ENCODE measurements at regions not wholly inside any gene's neighbourhood (a gene's known extent, or its start where the extent isn't known, plus 50 kb on each side); places are given as distances from the start of the nearest gene placed in this dataset.
A peak's percentile ranks its signal among the peaks of the same experiment; 100 is the strongest.

DNA sequence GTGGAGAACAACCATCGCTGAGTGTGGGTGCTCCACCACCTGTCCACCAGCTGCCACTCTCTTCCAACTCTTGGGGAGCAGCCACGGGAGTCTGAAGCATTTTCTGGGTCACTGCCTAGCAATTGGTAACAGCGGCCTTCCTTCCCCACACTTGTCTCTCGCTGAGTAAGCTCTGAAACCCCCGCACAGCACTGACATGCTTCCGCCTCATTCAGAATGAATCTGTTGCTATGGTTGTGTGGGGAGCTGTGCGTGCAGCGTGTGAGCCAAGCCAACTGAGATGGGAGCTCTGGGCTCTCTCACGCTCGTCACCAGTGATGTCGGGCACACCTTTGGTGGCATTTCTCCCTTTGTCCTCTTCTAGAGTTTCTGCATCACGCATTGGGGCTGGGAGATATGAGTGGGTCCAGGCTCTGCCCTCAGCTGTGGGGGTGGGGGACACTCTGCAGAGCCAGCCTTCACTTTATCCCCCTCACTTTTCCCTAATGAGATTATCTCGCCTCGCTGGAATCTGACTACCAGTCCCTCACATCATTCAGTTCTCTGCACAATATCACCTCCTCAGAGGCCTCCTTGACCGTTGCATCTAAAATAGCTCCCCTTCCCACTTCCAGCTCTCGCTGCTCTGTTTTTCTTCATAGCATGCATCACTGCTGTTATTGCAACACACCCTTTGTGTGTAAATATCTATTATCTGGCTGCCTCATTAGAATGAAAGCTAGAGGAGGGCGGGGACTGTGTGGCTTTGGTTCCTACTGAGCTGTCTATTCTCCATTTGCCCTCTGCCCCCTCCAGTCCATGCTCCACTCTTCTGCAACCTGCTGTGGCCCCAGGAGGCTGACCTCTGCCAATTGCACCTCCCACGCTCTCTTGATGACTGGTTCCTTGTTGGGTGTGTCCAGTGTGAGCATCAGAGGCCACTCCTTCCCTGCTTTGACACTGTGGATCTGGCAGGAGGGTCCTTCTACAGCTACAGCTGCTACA is 569.9 kb upstream of the CADM1 start:
- DNase-seq (ENCODE audit: low spot score) = no peak

DNA sequence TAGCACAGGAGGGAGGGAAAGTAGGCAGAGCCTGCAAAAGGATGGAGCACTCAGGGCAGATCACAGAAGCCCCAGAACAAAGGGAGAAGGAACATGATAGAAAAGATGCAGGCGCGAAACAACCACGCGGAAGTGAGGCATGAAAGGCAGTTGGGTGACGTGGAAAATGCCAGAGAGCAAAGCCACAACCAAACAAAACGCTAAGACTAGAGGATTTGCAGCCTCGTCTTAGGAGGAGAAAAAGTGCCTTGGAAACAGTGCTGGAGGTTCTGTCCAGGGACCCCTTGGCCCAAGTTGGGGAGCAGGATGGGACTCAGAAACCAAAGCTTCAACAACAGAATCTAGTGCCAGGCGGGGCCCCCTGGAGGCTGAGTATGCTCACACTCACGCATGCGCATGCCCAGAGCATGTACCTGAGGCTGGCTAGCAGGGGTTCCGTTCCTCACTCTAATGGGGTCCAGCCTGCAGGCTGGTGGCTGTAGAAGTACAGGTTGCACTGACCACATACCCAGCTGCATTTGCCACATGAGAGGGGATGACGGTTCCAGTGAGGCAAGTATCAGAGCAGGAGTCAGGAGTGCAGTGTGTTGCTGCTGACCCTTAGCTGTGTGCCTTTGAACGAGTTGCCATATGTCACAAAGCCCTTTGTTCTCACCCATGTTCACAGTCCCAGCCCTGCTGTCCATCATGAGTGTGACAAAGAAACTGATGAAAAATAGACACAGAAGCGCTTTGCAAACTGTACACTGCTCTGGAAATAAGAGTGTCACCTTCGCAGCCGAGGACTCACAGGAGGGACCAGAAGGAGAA is 568.6 kb upstream of the CADM1 start:
- DNase-seq (ENCODE audit: low spot score) = no peak

GRCh38 chr11:116072133-116072532 is 567.9 kb upstream of the CADM1 start:
- DNase-seq (ENCODE audit: low spot score) = no peak

- no peak for DNase-seq (ENCODE audit: low spot score)
These were observed 567.0 kb upstream of the CADM1 start for GRCh38 chr11:116071241-116071640.

DNA sequence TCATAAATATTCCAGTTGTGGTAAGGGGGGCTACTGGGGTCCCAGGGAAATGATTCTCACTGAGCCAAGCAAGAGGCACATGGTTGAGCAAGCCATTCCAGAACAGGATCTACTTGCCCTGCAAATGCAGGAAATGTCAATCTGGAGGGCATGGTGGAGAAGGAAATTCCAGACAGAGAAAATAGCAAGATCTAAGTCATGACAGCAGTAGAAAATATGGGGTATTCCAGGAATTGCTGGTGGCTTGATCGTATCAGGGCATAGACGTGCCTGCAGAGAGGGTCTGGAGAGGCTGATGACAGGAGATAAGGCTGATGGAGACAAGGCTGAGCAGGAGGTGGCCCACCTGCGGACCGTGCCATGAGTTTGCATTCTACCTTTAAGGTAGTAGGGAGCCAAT is 566.3 kb upstream of the CADM1 start:
- DNase-seq (ENCODE audit: low spot score) = no peak

GRCh38 chr11:116066777-116067176 is 562.6 kb upstream of the CADM1 start:
- DNase-seq (ENCODE audit: low spot score) = no peak

DNA sequence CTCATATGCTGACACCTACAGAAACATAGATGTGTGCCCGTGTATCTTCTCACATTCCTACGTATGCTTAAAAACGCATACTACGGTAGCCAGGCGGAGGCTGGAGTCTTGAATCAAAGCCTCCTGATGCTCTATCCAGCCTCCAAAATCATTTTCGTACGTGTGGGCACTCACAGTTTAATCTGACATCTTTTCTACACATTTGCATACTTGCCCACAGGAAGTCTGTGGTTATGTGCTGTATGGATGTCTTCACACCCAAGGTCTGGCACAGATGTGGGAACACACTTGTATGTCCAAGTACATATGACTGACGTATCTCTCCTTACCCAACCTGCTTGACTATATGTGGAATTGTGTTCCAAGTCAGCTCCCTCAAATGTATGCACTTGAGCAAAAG is 561.8 kb upstream of the CADM1 start:
- no peak for DNase-seq (ENCODE audit: low spot score)

DNA sequence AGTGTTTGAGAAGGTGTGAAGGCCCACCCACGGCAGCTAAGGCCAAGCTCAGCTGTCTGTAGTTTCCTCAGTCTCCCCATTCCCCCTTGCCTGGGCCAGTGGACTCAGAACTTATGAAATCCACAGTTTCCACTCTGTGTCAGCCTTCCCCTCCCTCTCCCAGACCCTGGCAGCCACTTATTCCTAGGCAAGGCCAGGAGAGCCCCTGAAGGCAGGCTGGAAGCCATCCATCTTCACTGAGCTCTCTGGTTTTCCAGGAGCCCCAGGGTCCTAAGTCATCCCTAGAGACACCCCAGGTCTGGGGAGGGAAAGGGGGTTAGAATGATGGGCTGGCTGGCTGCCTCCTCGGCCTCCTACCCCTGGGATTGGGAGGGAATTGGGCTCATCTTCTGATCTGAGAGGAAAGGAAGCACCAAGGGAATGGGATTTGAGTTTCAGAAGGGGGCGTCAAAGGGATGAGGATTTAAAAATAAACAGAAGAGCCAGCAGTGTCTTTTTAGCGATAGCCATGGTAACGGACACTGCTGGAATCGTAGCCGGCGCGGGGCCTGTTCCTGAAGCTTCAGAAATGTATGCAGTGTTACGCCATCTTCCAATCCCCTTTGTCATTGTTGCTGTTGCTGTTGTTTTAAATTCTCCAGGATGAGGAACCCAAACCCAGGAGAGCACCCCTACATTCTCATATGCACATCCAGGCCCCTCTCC is 561.1 kb upstream of the CADM1 start:
- no peak for DNase-seq (ENCODE audit: low spot score)

DNA sequence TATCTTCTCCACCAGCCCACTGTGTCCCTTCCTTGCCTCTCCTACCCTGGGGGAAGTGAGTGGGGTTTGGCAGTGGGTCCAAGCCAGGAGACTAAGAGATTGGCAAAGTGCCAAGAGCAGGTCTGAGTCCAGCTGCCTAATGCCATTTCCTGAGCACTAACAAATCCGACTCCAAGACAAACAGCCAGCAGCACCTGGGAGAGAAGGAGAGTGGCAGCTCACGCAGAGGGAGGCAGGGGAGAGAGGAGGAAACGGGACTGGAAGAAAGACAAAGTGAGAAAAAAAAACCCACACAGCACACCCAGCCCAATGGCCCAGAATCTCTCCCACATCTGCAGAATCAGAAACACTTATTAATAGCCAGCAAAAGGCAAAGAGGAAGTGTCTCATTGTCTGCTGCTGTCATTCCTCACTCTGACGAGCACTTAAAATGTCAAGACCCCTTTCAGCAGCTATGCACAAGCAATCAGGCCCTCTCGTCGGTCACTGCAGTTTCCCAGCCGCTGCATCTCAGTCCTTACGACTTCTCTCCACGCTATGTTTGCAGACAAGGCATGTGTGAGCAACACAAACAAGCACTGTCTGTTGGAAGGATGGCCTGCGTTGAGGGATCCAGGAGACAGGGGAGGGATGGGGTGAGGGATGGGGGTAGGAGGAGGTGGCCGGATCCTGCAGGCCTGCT is 558.4 kb upstream of the CADM1 start:
- peak; percentile 31 for DNase-seq (ENCODE audit: low spot score)

GRCh38 chr11:116062129-116062489 is 557.9 kb upstream of the CADM1 start:
- DNase-seq (ENCODE audit: low spot score) = no peak

DNA sequence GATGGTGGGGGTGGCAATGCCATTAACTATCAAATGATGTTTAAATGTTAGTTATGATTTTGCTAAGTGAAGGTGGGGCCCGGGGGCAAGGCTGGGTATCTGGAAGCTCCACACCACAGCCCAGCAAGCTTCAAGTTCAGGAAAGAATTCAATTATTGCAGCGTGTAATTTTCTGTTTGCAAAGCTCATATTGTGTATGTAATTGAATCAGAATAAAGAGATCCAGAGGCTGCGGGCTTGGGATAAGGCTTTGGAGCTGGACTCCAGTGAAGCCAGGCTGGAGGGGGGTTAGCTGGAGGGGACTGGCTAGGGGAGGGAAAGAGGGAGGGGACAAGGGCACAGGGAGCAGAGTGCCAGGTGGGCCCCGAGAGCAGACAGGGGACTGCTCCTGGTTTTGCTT is 557.1 kb upstream of the CADM1 start:
- DNase-seq (ENCODE audit: low spot score) = no peak

DNA sequence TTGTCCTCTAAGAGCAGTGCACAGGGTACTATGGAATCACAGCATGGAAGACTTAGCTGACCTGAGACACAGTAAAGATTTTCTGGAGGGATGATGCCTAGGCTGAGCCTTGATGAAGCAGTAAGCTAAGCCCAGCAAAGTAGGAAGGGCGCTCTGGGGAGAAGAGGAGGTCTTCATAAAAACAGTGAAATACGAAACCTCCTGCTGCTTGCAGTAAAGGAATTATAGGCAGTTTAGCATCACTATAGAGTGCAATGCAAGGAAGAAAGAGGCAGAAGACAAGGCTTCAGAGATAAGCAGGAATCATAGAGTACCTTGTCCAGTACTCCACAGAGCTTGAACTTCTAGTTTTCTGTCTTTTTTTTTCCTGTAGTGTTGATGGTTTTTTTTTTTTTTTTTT is 555.7 kb upstream of the CADM1 start:
- DNase-seq (ENCODE audit: low spot score) = no peak

- no peak for DNase-seq (ENCODE audit: low spot score)
These were observed 552.8 kb upstream of the CADM1 start for GRCh38 chr11:116057000-116057399.

DNA sequence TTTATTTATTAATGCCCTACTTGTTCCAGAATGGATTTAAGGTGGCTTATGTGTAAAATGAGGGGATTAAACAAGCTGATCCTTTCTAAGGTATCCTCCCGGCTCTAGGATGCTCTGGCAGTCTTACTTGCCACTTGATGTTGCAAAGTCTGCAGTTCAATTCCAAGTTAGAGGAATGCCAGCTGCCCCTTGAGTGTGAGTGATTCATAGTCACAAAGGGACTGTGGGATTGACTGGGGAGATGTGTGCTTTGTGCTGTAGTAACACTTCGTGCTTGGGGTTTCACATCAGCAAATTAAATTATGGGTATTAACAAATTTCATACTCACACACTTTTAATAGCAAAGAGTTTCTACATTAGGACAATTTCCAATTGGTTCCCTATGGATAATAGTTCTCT is 550.8 kb upstream of the CADM1 start:
- no peak for DNase-seq (ENCODE audit: low spot score)

DNA sequence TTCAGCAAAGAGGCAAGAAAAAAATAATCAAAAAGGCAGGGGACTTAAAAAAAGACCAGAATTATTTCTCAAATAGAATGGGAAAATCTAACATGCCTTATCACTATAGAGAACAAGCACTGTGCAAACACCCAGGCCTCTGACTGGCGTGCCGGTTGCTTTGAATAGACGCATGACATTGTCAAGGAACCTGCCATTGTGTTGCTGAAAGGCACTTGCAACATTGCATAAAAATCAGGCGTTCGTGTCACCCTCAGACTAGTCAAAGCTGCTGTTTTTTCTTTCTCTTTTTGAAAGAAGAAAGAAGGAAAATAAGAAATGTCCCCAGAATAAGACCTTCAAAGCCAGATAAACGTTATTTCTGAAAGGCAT is 549.3 kb upstream of the CADM1 start:
- DNase-seq (ENCODE audit: low spot score) = no peak

GRCh38 chr11:116052603-116053547 is 548.7 kb upstream of the CADM1 start:
- no peak for DNase-seq (ENCODE audit: low spot score)

DNA sequence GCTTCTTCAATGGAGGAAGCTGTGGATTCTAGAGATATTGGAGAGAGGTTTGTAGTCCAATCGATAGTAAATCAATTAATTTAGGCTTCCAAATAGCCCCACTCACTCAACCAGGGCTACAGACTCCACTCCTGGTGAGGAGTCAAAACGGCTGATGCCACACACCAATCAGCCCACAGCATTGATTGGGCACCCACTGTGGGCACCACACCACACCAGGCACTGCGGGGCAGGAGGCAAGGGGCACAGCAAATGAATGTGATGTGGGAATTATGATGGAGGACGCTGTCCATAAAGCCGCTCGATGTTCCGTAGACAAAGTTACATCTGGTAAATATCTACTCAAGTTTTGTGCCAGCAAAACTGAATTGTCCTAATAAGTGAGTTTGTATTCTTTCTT is 547.3 kb upstream of the CADM1 start:
- no peak for DNase-seq (ENCODE audit: low spot score)

DNA sequence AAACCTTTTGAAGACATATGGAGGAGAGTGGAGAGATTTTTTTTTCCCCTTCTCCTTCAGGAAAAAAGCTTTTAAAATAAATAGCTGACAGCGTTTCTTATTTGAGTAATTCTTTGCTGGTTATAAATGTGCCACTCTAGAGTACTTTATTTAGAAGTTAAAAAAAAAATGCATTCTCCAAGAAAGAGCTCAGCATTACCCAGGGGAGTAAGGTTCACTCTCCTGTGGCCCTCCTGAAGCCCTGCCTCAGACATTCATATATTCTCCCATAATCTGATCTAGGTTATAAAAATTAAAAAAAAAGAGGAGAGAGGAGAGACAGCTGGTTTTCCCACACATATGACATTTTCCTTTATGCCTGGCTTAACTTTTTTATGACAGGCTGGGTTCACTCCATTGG is 545.2 kb upstream of the CADM1 start:
- DNase-seq (ENCODE audit: low spot score) = no peak

DNA sequence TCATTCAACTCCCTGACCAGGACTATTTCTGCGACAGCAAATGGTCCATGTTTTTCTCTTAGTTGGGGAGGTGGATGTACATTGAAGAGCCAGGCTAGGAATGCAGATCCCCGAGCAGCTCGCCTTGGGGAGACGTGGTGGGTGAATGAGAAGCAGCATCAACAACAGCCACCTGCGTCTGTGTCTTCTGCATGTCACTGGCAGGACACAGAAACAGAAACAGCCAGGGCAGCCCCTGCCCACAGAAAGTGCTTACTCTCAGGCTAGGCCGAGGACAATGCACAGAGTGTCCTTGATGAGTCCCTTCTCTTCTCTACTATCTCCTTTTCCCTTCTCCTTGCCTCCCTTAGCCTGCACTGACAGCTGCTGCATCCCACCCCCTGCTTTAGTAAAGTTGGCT is 541.9 kb upstream of the CADM1 start:
- DNase-seq (ENCODE audit: low spot score) = no peak

GRCh38 chr11:116044941-116045340 is 540.7 kb upstream of the CADM1 start:
- no peak for DNase-seq (ENCODE audit: low spot score)

DNA sequence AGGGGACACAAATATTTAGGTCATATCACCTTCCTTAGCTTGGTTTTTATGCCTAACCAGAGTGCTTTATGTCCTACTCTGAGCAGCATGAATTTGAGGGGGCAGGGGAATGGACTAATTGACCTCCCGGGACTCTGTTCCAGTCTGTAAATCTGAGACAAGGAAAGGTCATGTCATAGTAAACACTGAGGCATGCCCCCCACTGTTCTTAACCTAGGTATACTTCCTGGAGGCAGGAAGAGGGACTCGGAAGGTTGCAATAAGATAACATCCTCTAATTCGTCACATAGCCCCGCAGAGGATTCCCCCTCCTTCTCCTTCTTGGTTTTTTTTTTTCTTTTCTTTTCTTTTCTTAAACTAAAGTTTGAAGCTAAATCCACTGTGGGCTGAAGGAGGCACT is 540.3 kb upstream of the CADM1 start:
- DNase-seq (ENCODE audit: low spot score) = no peak

Measured in kidney capillary endothelial cell (primary cell).